ENCODE measurements at regions not wholly inside any gene's neighbourhood (a gene's known extent, or its start where the extent isn't known, plus 50 kb on each side); places are given as distances from the start of the nearest gene placed in this dataset.

DNA sequence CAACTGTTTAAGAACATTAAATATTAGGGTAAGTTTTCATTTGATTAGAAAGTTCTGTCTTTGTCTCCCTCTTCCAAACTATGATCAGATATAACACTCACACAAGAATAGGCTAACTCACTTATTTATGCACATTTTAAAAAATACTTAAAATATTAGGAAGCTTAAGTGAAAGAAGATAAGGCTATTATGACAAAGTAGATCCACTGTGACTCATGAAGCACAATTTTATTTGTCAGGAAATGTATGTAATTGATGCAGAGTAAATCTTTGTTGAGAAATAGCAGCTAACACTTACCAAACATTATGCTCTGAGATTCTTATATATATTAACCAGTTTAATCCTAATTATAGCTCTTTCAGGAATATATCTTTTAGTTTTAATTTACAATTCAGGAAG is 560.6 kb downstream of the CSNK1G3 start:
- TF ChIP-seq, protein P1, sequence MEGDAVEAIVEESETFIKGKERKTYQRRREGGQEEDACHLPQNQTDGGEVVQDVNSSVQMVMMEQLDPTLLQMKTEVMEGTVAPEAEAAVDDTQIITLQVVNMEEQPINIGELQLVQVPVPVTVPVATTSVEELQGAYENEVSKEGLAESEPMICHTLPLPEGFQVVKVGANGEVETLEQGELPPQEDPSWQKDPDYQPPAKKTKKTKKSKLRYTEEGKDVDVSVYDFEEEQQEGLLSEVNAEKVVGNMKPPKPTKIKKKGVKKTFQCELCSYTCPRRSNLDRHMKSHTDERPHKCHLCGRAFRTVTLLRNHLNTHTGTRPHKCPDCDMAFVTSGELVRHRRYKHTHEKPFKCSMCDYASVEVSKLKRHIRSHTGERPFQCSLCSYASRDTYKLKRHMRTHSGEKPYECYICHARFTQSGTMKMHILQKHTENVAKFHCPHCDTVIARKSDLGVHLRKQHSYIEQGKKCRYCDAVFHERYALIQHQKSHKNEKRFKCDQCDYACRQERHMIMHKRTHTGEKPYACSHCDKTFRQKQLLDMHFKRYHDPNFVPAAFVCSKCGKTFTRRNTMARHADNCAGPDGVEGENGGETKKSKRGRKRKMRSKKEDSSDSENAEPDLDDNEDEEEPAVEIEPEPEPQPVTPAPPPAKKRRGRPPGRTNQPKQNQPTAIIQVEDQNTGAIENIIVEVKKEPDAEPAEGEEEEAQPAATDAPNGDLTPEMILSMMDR (IDR thresholded peaks at IDR 0.05) = no peak
- TF ChIP-seq POLR2A (IDR thresholded peaks at IDR 0.05) = no peak
